DMS153 (cell line): ENCODE measurements at regions not wholly inside any gene's neighbourhood (a gene's known extent, or its start where the extent isn't known, plus 50 kb on each side); places are given as distances from the start of the nearest gene placed in this dataset.
"Not testable (repeated sequence)": the region's sequence is repeated elsewhere in the genome, so short reads cannot be mapped to it uniquely, and the experiment has no call there.

Experiments
- DNase-seq: peaks from one replicate; lab custom pipeline; 2025; lab: John Stamatoyannopoulos, UW

DNA sequence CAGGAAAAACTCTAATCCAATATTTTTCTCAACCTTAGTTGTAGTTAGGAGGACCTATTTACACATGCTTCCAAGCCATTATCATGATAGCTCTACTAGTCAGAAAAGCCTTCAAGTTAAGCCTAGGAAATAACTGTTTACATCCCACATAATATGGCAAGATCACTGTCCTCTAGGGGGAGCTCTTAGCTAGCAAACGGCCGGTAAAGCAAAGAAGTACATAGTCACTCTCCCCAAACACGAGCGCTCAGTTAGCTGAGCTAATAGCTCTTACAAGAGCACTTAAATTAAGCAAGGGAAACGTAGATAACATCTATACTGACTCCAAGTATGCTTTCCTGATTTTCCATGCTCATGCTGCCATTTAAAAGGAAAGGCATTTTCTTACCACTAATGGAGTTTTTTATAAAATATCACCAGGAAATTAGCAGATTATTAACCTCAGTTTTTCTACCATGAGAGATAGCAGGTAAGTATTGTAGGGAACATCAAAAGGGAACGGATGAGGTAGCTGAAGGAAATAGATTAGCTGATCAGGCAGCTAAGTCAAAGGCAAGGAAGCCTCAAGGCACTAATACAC lies 100.6 kb upstream of the PABPC3 start:
- peak; percentile 67 for DNase-seq

DNA sequence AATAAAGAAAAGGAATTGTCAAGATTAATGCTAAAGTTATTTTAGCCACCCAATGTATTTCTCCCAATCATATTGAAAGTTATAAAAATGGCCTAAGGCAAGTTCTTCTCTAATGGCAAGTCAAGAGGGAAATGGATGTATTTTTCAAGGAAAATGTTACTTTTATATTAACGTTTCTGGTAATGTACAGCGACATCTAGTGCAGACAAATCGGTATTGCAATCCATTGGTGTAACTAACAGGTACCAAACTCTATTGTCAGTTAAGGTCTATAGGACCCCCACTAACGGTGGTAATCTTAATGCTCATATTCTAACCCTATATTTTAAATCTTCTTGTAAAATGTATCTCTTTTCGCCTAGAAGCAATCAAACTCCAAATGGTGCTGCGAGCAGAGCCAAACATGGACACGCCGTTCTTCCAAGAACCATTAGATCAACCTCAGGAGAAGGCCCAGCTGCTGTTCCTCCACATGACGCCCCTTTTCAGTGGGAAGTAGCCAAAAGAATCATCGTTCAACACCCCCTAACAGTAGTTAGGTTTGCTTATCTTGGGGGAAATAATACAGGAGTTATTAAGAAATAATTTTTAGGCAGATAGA lies 98.5 kb upstream of the PABPC3 start:
- DNase-seq = no peak

DNA sequence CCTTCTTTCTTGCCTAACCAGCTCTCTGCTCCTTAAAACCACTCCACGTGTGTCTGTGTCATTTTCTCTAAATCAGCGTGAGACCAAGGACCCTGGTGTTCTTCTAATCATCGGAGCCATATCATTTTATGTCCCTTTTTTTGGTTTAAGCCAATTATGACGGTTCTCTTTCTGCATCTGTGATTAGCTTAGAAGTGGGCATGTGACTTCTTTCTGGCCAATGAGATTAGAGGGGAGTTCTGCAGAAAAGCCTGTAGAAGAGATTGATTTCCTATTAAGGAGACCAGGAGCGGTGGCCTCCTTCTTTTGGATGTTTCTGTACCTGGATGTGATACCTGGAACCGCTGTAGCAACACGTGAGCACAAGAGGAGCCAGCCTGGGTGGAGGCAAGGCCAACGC lies 97.5 kb upstream of the PABPC3 start:
- no peak for DNase-seq

DNA sequence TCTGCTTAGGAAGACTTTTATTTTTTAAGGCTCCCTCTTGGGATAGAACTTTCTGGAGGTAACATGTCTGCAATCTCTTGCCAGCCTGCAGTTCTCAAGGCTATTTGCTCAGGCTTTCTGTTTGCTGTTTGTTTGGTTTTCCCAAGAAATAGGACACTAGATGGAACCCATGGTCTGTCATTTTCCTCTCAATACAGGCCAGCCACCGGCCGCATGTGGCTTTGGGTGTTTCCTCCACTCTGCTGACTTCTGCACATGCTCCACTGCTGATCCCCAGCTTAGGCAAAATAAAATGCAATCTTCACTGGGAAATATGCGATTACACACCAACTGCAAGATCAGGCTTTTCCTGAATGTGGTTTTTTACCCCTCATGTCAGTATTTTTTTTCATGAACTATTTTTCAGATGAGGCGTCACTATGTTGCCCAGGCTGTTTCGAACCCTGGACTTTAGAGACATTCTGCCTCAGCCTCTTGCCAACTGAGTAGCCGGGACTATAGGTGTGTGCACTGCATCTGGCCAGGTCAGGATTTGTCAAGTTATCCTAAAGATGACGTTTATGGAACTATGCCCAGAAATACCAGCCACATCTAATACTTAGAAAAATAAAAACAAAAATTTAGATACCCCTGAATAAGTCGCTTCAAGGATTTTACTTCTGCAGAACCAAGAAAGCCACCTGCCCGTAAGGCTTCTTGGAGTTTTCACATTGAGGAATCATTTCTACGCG lies 94.3 kb upstream of the PABPC3 start:
- no peak for DNase-seq

DNA sequence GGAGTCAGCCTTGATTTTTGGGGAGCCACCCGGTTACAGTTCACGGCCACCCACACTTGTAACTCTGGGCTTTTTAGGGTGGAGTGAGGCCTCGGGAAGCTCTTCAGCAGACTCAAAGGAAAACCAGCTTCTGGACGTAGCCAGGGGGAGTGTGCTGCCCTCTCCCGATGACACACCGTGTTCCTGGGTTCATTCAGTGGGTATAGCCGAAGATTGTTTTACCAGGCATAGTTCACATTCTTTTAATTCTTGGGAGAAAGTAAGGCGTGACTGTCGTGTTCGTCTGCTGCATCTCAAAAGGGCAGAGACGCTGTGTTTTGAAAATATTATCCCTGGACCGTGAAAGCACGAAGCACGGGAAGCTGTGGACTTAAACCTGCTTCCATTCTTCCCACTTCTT lies 93.6 kb upstream of the PABPC3 start:
- DNase-seq = not testable (repeated sequence)

DNA sequence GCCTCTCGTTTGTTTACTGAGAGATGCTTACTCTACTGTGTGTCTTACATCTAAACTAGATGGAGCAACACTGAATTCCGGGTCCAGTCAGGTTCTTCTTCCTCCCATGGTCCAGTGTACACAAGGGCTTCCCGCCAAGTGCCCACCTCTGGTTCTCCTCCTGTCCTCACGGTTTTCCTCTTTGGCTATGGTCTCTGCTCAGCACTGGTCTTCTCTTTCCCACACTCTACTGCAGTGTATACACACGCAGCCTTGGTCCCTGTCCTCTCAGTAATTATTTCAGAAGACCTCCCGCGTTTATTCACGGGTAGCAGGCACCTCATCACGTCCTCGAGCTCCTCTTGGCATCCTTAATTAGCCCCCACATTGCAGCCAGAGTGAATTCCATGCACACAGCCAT lies 91.4 kb upstream of the PABPC3 start:
- not testable (repeated sequence) for DNase-seq

DNA sequence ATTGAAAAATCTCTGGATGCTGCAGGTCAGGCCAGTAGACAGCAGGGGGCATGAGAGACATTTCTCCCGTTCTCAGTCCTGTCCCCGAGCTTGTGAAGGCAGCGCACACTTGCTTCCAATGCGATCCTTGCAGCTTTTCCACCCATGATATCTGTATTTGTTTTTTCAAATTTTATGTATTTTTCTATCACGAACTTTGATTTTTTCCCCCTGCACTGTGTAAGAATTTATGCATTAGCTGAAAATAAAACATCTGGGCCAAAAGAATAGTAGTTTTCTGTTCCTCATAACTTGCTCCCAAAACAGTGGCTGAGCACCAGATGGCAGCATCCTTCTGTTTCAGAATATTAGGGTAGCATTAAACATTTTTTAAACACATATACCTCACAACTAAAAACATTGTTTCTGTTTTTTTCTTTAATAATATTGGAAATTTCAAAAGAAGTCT lies 90.9 kb upstream of the PABPC3 start:
- DNase-seq = not testable (repeated sequence)

DNA sequence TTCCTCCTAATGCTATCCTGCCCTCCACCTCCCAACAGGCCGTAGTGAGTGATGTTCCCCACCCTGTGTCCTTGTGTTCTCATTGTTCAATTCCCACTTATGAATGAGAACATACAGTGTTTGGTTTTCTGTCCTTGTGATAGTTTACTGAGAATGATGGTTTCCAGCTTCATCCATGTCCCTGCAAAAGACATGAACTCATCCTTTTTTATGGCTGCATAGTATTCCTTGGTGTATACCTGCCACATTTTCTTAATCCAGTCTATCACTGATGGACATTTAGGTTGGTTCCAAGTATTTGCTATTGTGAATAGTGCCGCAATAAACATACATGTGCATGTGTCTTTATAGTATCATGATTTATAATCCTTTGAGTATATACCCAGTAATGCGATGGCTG lies 88.5 kb upstream of the PABPC3 start:
- not testable (repeated sequence) for DNase-seq

DNA sequence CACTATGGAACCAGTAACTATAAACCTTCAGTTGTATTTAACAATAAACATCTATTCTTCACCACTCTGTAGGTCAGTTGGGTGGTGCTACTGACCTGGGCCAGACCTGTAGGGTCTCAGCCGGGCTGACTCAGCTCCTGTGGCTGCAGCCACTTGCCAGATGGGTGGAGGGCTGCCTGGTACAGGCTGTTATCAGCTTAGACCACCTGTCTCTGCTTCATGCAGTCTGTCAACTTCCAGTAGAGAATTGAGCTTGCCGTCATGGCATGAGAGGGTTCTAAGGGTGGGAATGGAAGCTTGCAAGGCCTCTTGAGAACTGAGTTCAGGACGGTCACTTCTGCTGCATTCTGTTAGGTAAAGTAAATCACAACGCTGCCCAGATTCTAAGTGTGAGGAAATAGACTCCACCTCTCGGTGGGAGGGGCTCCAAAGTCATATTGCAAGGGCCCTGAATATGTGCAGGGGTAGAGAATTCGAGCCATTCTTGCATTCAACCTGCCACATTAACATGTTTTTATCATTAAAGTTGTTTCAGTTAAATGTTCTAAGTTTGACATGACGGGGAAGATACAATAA lies 81.5 kb upstream of the PABPC3 start:
- not testable (repeated sequence) for DNase-seq

DNA sequence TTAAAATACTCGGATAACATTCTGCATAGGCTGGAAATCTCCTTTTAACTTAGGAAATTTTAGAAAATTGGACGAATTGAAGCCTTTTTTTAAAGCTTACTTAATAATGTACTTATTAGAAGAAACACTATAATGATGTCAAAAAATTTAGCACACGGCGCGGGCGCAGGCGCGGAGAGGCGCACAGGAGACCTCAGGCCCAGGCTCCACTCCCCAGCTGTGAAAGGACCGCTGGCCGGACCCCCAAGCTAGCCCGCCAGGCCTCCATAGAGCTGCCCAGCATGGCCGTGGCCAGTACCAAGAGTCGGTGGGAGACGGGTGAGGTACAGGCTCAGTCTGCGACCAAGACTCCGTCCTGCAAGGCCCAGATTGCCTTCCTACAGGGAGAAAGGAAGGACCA lies 78.8 kb upstream of the PABPC3 start:
- not testable (repeated sequence) for DNase-seq

DNA sequence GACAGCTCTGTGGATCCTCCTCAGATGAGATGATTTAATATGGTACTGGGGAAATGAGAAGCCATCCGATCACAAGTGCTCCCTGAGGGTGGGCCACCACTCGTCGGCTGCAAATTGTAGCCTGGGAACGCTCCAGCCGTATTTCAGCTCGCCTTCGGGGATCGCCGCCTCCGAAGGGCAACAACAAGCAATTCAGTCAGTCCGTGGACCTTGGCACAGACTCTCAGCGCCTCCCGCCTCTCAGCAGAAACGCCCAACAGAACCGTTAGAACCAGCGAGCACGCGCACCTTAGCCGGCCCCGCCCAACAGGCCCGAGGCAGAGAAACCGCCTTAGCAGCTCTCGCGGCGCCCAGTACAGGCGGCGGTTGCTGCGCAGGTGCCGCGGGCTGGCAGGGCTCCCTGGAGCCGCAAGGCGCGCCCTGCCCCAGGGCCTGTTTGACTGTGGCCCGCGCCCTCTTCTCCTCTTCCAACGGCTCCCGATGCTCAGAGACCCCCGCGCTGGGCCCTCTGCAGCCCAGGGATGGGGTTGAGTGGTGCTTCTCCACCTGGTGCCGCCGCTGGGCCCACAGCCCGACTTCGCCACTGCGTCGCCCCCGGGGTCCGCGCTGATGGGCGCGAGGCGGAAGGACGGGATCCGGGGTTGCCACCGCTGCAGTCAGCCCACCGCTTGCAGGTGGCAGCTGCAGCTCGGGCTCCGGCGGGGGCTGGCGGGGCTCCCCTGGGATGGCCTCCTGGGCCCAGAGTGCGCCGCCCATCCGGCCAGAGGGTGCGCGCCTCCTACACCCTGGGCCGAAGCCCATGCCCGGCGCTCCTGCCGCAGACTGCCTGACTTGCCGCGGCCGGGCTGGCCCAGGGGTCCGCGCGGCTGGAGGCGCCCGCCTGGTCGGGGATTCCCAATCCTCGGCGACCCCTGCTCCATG lies 77.9 kb upstream of the PABPC3 start:
- peak; percentile 27 for DNase-seq

DNA sequence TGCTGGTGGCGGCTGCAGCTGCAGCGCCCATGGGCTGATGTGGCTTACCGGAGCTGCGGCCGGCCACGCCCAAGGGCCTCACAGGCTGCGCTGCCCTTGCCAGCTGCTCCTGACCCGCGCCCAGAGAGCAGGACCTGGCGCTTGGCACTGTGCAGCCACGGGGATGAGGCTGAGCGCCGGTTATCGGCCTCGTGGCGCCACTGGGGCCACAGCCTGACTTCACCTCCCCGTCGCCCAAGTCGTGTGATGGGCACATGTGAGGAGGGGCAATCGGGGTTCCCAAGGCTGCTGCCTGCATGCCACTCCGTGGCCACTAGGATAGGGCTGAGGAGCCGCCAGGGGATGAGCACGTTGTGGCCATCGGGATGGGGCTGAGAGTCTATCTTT lies 77.2 kb upstream of the PABPC3 start:
- no peak for DNase-seq

DNA sequence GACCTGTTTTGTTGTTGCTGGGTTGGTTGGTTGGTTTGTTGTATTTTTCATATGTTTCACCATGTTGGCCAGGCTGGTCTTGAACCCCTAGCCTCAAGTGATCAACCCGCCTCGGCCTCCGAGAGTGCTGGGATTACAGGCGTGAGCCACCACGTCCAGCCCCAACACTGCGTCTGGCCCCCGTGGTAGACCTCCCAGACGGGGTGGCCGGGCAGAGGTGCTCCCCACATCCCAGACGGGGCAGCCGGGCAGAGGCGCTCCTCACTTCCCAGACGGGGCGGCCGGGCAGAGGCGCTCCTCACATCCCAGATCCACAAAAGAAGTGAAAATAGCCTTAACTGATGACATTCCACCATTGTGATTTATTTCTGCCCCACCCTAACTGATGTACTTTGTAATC lies 76.2 kb upstream of the PABPC3 start:
- not testable (repeated sequence) for DNase-seq

DNA sequence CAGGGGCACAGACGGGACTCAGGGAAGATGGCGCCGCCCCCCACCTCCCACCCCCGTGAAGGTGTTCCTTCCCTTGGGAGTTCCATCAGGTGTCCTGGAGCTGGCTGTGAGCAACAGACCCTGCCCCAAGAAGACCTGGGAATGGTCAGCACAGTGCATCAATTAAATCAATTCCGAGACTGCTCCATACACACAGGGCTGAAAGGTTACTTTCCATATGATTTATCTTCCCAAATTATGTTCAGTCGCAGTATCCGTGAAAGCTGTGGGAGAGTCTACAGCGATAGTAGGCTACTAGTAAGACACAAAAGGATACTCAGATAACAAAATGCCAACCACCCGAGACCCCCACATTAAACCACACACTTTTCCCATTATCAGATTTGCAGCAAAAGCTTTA lies 71.8 kb upstream of the PABPC3 start:
- DNase-seq = no peak

DNA sequence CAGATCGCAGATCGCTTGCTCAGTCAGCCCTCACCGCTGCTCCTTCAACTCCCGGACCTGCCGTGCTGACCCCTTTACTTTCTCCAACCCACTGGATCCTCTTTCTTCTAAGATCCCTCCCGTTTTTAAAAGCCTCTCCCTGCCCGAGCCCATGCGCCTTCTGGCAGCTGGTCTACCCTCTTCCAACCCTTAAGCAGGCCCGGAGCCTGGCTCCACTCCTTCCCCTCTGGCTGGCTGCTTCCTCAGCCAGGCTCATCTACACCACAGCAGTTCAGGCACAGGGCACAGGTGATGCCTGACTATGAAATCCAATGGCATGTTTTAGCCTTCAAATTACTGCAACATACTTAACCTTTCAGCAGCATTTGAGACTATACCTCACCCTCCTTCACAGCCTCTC lies 63.8 kb upstream of the PABPC3 start:
- DNase-seq = no peak

DNA sequence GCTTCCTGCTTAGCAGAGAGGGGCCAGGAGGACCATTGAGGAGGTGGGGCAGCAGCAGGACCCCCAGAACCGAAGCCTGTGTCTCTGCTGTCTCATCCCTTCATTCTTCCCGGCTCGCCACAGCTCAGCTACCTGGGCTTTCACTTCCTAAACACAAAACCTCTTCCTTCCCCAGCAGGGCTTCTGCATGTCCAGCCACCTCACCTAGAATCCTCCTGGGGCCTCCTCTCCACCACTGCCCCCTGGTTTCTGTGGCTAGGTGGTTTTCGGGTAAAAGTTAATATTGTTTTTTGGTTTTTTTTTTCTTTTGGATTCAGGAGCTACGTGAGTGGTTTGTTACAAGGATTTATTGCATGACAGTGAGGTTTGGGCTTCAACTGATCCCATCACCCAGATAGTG lies 61.8 kb upstream of the PABPC3 start:
- no peak for DNase-seq

DNA sequence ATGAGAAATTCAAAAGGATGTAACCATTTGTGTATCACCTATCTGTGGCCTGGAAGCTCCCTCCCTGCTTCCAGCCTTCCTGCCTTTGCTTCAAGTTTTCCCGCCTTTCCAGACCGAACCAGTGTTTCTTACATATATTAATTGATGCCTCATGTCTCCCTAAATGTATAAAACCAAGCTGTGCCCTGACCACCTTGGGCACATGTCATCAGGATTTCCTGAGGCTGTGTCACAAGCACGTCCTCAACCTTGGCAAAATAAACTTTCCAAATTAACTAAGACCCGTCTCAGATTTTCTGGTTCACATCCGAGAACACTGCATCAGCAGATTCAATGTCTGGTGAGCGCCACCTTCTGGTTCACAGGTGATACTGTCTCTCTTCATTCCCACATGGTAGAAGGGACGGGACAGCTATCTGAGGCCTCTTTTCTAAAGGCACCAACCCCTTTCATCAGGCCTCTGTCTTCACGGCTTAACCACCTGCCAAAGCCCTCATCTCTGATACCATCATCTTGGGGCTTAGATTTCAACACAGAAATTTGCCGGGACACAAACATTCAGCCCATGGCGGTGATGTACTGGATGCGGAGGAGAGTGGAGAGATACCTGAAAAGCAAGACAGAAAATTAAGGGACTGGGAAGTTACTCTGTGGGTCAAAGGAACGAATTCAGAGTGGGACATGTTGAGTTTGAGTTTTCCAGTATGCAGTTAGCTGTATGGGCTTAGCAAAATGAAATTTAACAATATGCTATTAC lies 58.7 kb upstream of the PABPC3 start:
- peak; percentile 30 for DNase-seq

DNA sequence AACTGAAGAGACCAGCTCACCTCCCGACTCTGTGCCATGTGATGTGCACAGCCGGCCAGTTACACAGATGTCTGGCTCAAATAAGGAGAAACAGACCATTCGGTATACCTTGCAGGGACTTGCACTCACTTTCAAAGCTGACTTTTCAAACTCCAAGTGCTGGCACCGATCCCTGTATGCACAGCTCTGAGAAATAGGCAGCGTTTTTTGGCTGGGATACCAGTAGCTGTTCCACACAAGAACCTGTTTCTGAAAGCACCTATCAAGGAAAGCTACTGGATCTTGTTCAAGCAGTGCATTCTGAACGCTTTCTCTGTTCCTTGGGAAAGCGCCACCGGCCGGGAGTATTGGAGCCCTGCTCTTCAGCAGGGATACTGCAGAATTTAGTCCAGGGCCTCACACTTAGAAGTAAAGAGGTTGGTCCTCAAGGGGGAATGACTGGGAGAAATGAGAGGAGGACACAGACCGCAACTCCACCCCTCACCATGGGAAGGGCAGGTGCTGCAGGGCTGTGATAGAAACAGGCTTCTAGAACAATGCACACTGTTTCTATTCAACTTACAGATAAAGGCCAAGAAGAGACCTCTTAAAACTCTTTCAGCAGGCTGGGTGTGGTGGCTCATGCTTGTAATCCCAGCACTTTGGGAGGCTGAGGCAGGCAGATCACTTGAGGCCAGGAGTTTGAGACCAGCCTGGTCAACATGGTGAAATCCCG lies 53.6 kb upstream of the PABPC3 start:
- no peak for DNase-seq

DNA sequence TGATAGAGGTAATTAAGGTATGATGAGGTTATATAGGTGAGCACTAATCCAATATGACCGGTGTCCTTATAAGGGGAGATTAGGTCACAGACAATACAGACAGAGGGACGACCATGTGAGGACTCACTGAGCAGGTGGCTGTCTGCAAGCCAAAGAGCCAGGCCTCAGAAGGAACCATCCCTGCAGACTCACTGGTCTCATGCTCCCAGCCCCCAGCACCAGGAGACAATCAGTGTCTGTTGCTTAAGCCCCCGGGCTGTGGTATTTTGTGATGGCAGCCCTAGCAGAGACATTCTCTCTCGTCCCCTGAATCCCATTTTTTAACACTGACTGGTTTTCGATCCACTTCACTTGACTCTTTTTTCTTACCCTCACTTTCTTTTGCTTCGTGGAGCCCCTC lies 51.9 kb upstream of the PABPC3 start:
- DNase-seq = no peak
